Neural progenitor cell (in vitro differentiated cells): ENCODE measurements at regions not wholly inside any gene's neighbourhood (a gene's known extent, or its start where the extent isn't known, plus 50 kb on each side); places are given as distances from the start of the nearest gene placed in this dataset.

ENCODE experiments used
- DNase-seq: peaks from one replicate; pipeline ENCODE4 v3.0.0-alpha.2; 2016; ENCODE audit warnings: low spot score
- H2AFZ ChIP-seq: fragments of 200-600 bp; sonication (generic); replicated peaks from 2 replicates; pipeline ENCODE4 v1.6.1; 2016; ENCODE audit warnings: antibody characterized with exemption
- H3F3A ChIP-seq: fragments of 200-600 bp; sonication (generic); 2 replicates; pipeline ENCODE4 v1.6.1; 2016; ENCODE audit warnings: antibody characterized with exemption, low read depth
- H3K27ac ChIP-seq: fragments of 200-600 bp; sonication (generic); 2 replicates; pipeline ENCODE4 v1.5.1; 2016; ENCODE audit warnings: mild to moderate bottlenecking
- H3K27me3 ChIP-seq: fragments of 200-600 bp; sonication (generic); 2 replicates; pipeline ENCODE4 v1.6.1; 2016; ENCODE audit warnings: mild to moderate bottlenecking, moderate library complexity
- H3K36me3 ChIP-seq: fragments of 200-600 bp; sonication (generic); 2 replicates; pipeline ENCODE4 v1.5.1; 2016
- H3K4me1 ChIP-seq: fragments of 200-600 bp; sonication (generic); 2 replicates; pipeline ENCODE4 v1.6.1; 2016; ENCODE audit warnings: mixed run types
- H3K4me2 ChIP-seq: fragments of 200-600 bp; sonication (generic); 2 replicates; pipeline ENCODE4 v1.6.1; 2016
- H3K4me3 ChIP-seq: fragments of 200-600 bp; sonication (generic); 2 replicates; pipeline ENCODE4 v1.5.1; 2016
- H3K79me2 ChIP-seq: fragments of 200-600 bp; sonication (generic); 2 replicates; pipeline ENCODE4 v1.6.1; 2016; ENCODE audit warnings: low read depth
- H3K9ac ChIP-seq: fragments of 200-600 bp; sonication (generic); 2 replicates; pipeline ENCODE4 v1.6.1; 2016
- H3K9me3 ChIP-seq: fragments of 200-600 bp; sonication (generic); 2 replicates; pipeline ENCODE4 v1.5.1; 2016; ENCODE audit warnings: low read depth
- H4K20me1 ChIP-seq: fragments of 200-600 bp; sonication (generic); 2 replicates; pipeline ENCODE4 v1.6.1; 2016; ENCODE audit warnings: low read depth
- H3K27ac Mint-ChIP-seq: 3 replicates; pipeline ENCODE4 v1.8.0; 2021; ENCODE audit warnings: mixed read lengths
- H3K27me3 Mint-ChIP-seq: 2 replicates; pipeline ENCODE4 v1.8.0; 2022; ENCODE audit warnings: low read depth, mild to moderate bottlenecking, inconsistent platforms, moderate library complexity, mixed read lengths; ENCODE audit not compliant: insufficient read depth
- H3K36me3 Mint-ChIP-seq: 3 replicates; pipeline ENCODE4 v1.8.0; 2021; ENCODE audit warnings: mixed read lengths
- H3K4me1 Mint-ChIP-seq: 3 replicates; pipeline ENCODE4 v1.8.0; 2021; ENCODE audit warnings: mixed read lengths
- H3K4me3 Mint-ChIP-seq: 3 replicates; pipeline ENCODE4 v1.8.0; 2021; ENCODE audit warnings: mild to moderate bottlenecking, moderate library complexity, mixed read lengths
- H3K9me3 Mint-ChIP-seq: 3 replicates; pipeline ENCODE4 v1.8.0; 2020; ENCODE audit warnings: mixed read lengths
- EZH2 ChIP-seq: fragments of 200-600 bp; sonication (generic); IDR thresholded peaks from 2 replicates; pipeline ENCODE4 v1.6.1; 2017; ENCODE audit warnings: antibody characterized with exemption, mild to moderate bottlenecking, moderate library complexity
- EZH2phosphoT487 ChIP-seq: fragments of 200-600 bp; sonication (generic); IDR thresholded peaks from 2 replicates; pipeline ENCODE4 v1.6.1; 2017; ENCODE audit warnings: antibody characterized with exemption
- TF ChIP-seq, protein P1 (sequence below): fragments of 200-600 bp; sonication (generic); IDR thresholded peaks from 2 replicates; pipeline ENCODE4 v1.5.1; 2017; ENCODE audit warnings: antibody characterized with exemption, mild to moderate bottlenecking

DNA sequence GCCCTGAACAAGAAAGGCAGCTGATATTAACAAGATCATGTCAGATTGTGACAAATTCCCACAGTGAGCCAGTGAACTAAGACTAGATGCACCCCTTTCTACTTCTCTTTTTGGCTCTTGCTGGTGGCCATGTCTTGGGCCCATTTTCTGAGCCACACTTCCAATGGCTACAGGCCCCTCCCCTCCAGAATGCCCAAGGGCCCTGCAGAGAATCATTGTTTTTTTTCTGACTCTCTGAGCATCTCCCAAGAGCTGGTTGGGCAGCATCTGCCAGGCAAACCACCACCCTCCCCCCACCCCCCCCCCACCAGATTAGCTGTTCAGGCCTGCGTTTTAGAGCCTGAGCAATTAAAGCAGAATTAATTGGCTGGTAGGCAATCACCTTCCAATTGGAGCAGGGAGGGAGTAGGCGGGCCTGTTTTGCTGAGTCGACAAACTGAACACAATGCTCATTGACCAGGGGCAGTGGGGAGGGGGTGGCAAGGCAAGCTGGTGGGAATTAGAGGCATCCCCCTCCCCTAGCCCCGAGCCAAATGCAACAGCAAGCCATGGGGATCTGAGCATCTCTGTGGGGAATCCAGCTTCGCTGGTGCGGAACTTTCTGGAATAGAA is 541.4 kb downstream of the MN1 start:
- Mint-ChIP-seq H3K27ac (no peak overlapping the region), H3K27me3 (peaks cover 12% of the 10 kb centered on the region), H3K36me3 (peaks cover 4% of the 10 kb centered on the region), H3K4me1 (peaks cover 46% of the 10 kb centered on the region), H3K9me3 (peaks cover 11% of the 10 kb centered on the region), H3K4me3 (no peak overlapping the region)
- no peak for TF ChIP-seq EZH2phosphoT487
- TF ChIP-seq, protein P1, sequence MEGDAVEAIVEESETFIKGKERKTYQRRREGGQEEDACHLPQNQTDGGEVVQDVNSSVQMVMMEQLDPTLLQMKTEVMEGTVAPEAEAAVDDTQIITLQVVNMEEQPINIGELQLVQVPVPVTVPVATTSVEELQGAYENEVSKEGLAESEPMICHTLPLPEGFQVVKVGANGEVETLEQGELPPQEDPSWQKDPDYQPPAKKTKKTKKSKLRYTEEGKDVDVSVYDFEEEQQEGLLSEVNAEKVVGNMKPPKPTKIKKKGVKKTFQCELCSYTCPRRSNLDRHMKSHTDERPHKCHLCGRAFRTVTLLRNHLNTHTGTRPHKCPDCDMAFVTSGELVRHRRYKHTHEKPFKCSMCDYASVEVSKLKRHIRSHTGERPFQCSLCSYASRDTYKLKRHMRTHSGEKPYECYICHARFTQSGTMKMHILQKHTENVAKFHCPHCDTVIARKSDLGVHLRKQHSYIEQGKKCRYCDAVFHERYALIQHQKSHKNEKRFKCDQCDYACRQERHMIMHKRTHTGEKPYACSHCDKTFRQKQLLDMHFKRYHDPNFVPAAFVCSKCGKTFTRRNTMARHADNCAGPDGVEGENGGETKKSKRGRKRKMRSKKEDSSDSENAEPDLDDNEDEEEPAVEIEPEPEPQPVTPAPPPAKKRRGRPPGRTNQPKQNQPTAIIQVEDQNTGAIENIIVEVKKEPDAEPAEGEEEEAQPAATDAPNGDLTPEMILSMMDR = no peak
- TF ChIP-seq EZH2 = no peak
- Histone ChIP-seq H3K27ac (no peak overlapping the region), H2AFZ (no peak overlapping the region), H4K20me1 (no peaks in the 10 kb centered on the region), H3K27me3 (no peaks in the 10 kb centered on the region), H3F3A (peaks cover 25% of the 10 kb centered on the region), H3K4me3 (no peak overlapping the region), H3K36me3 (no peaks in the 10 kb centered on the region), H3K9me3 (peaks cover 6% of the 10 kb centered on the region), H3K9ac (no peak overlapping the region), H3K79me2 (no peaks in the 10 kb centered on the region), H3K4me1 (peaks cover 32% of the 10 kb centered on the region), H3K4me2 (peak overlapping the region; percentile 55)
- peak; percentile 94 for DNase-seq

- peaks cover 25% of the 10 kb centered on the region for H3F3A ChIP-seq
- peaks cover 5% of the 10 kb centered on the region for H3K27me3 Mint-ChIP-seq
These were observed 539.2 kb downstream of the MN1 start for GRCh38 chr22:27262361-27262760.

GRCh38 chr22:27264184-27264583 is 537.4 kb downstream of the MN1 start:
- H3K27ac Mint-ChIP-seq = no peak overlapping the region
- no peak overlapping the region for H2AFZ ChIP-seq
- TF ChIP-seq, protein P1 = no peak
- no peak for TF ChIP-seq EZH2
- TF ChIP-seq EZH2phosphoT487 = no peak
- no peak overlapping the region for H3K4me2 ChIP-seq
- peaks cover 46% of the 10 kb centered on the region for H3K4me1 Mint-ChIP-seq
- H3K4me3 Mint-ChIP-seq = no peak overlapping the region
- peaks cover 22% of the 10 kb centered on the region for H3K4me1 ChIP-seq
- H3K79me2 ChIP-seq = no peaks in the 10 kb centered on the region
- H3K9me3 ChIP-seq = no peaks in the 10 kb centered on the region
- no peak for DNase-seq
- no peaks in the 10 kb centered on the region for H3K36me3 Mint-ChIP-seq
- no peaks in the 10 kb centered on the region for H4K20me1 ChIP-seq
- H3F3A ChIP-seq = peaks cover 17% of the 10 kb centered on the region
- no peaks in the 10 kb centered on the region for H3K9me3 Mint-ChIP-seq
- no peaks in the 10 kb centered on the region for H3K36me3 ChIP-seq
- H3K27ac ChIP-seq = no peak overlapping the region
- H3K27me3 Mint-ChIP-seq = peaks cover 5% of the 10 kb centered on the region
- H3K4me3 ChIP-seq = no peak overlapping the region
- H3K9ac ChIP-seq = no peak overlapping the region
- no peaks in the 10 kb centered on the region for H3K27me3 ChIP-seq

More at GRCh38 chr22:27262361-27262760, 539.2 kb downstream of the MN1 start:
- H3K9me3 ChIP-seq = no peaks in the 10 kb centered on the region
- no peaks in the 10 kb centered on the region for H3K27me3 ChIP-seq
- TF ChIP-seq EZH2 = no peak
- TF ChIP-seq EZH2phosphoT487 = no peak
- TF ChIP-seq, protein P1 = no peak
- Mint-ChIP-seq H3K27ac (peak overlapping the region; percentile 87), H3K9me3 (no peaks in the 10 kb centered on the region), H3K36me3 (no peaks in the 10 kb centered on the region), H3K4me1 (peaks cover 51% of the 10 kb centered on the region), H3K4me3 (peak overlapping the region; percentile 35)
- peaks cover 32% of the 10 kb centered on the region for H3K4me1 ChIP-seq
- H3K79me2 ChIP-seq = no peaks in the 10 kb centered on the region
- no peaks in the 10 kb centered on the region for H4K20me1 ChIP-seq
- no peak overlapping the region for H2AFZ ChIP-seq
- no peak overlapping the region for H3K4me2 ChIP-seq
- no peaks in the 10 kb centered on the region for H3K36me3 ChIP-seq
- H3K27ac ChIP-seq = no peak overlapping the region
- H3K4me3 ChIP-seq = no peak overlapping the region
- no peak overlapping the region for H3K9ac ChIP-seq
- no peak for DNase-seq
